BJ (cell line): ENCODE measurements at regions not wholly inside any gene's neighbourhood (a gene's known extent, or its start where the extent isn't known, plus 50 kb on each side); places are given as distances from the start of the nearest gene placed in this dataset.

Source experiments
- CTCF ChIA-PET: fragments of 350-600 bp; formaldehyde crosslinking; extraction: SDS; loops from one replicate; lab custom pipeline; 2021; ENCODE audit warnings: antibody characterized with exemption, inconsistent platforms; lab: Yijun Ruan, JAX
- POLR2A ChIA-PET: fragments of 300-600 bp; sonication (Branson Sonifier 250); formaldehyde crosslinking; extraction: SDS; loops from one replicate; lab custom pipeline; 2021; ENCODE audit warnings: antibody characterized with exemption; lab: Charles Lee
- DNase-seq: peaks from one replicate; pipeline ENCODE4 v3.0.0-alpha.2; 2011; ENCODE audit warnings: low read depth
- H3K27me3 ChIP-seq: 2 replicates; pipeline ENCODE4 v1.6.0; 2011; ENCODE audit warnings: low read length; ENCODE audit not compliant: control insufficient read depth, insufficient read depth
- H3K36me3 ChIP-seq: 2 replicates; pipeline ENCODE4 v1.5.1; 2011; ENCODE audit warnings: low read length; ENCODE audit not compliant: control insufficient read depth, insufficient read depth
- H3K4me3 ChIP-seq: 2 replicates; pipeline ENCODE4 v1.5.1; 2011; ENCODE audit warnings: low read depth, mild to moderate bottlenecking, control low read depth, low read length
- TF ChIP-seq, protein P1 (sequence below): IDR thresholded peaks from 2 replicates; pipeline ENCODE4 v1.5.1; 2011; ENCODE audit warnings: low read depth, mild to moderate bottlenecking, control low read depth, inconsistent platforms, low read length, moderate library complexity; ENCODE audit not compliant: insufficient read depth

DNA sequence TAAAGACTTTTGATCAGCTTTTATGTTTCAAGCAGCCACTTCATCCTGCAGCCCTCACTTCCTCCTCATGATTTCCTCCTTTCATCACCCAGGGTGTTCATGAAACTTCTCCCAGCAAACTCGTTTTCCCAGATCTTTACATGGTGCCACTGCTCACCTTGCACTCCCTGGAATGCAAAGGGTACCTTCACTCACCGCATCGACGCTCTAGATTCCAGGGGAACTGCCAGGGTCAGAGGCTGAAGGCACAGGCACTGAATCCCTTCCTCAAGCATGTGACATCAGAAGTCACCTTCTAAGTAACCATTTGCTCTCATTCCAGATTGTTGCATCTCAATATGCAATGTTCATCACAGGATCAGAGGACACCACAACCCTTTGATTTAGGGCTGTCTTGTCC lies 82.8 kb downstream of the PRKAB2 start:
- Histone ChIP-seq H3K27me3 (0 out of 2 replicates have a peak, but pooled peaks cover 2% of the 10 kb centered on the region), H3K4me3 (no peak overlapping the region), H3K36me3 (no peaks in the 10 kb centered on the region)
- TF ChIP-seq, protein P1, sequence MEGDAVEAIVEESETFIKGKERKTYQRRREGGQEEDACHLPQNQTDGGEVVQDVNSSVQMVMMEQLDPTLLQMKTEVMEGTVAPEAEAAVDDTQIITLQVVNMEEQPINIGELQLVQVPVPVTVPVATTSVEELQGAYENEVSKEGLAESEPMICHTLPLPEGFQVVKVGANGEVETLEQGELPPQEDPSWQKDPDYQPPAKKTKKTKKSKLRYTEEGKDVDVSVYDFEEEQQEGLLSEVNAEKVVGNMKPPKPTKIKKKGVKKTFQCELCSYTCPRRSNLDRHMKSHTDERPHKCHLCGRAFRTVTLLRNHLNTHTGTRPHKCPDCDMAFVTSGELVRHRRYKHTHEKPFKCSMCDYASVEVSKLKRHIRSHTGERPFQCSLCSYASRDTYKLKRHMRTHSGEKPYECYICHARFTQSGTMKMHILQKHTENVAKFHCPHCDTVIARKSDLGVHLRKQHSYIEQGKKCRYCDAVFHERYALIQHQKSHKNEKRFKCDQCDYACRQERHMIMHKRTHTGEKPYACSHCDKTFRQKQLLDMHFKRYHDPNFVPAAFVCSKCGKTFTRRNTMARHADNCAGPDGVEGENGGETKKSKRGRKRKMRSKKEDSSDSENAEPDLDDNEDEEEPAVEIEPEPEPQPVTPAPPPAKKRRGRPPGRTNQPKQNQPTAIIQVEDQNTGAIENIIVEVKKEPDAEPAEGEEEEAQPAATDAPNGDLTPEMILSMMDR: no peak
- CTCF ChIA-PET: no interaction called here
- POLR2A ChIA-PET: no interaction called here
- no peak for DNase-seq

DNA sequence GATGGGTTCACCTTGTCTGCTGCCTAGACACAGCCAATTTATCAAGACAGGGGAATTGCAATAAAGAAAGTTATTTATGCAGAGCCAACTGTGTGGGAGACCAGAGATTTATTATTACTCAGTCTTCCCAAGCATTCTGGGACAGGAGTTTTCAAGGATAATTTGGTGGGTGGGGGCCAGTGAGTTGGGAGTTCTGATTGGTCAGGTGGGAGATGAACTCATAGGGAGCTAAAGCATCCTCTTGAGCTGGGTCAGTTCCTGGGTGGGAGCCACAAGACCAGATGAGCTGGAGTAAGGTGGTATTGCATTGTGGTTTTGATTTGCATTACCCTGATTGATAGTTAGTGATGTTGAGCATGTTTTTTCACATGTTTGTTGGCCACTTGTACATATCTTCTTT lies 86.1 kb downstream of the PRKAB2 start:
- no peak for DNase-seq
- CTCF ChIA-PET: no interaction called here
- H3K36me3 ChIP-seq: no peaks in the 10 kb centered on the region
- H3K27me3 ChIP-seq: peaks cover 9% of the 10 kb centered on the region
- POLR2A ChIA-PET: no interaction called here
- H3K4me3 ChIP-seq: no peak overlapping the region
- TF ChIP-seq, protein P1: no peak

DNA sequence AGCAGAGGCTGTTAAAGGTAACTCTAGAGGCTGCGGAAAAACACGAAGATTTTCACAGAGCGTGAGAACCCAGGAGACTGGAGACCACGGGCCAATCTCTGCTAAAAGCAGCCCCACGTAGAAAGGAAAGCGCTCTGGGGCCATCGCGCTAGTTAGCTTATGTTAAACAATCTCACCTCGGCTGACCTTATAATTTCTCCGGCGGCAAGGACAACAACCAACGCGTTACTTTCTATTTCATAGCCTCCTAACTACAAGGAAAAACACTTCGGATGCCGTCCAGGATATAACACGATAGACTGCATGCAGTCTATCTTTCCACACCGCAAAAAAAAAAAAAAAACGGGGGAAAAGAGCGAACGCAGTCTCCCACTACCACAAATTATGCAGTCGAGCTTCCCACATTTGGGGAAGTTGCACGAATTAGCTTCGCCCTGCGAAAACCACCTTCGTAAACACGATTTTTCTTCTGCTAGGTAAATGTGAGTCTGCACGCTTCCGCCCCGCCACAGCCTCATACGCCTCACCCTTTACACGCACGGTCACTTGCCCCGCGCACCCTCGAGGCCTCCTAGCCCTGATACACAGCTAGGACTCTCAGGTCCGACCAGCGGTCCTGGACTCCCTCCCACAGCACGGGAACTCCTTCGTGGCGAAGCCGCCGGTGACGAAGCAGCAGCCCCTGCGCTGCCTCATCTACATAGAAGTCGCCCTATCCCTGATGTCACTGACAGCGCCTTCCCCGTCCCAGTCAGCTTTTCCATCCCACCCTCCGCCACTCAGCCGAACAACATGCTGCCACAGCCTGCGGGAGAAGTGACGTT lies 87.8 kb downstream of the PRKAB2 start:
- Histone ChIP-seq H3K4me3 (peak overlapping the region; percentile 51), H3K36me3 (no peaks in the 10 kb centered on the region), H3K27me3 (peaks cover 22% of the 10 kb centered on the region)
- TF ChIP-seq, protein P1: no peak
- DNase-seq: peak; percentile 29
- POLR2A ChIA-PET: no interaction called here
- CTCF ChIA-PET: interaction anchor here (1.0 kb wide), 1 partner anchor 158 kb away, joined by 3 read pairs; the partner anchor contains the start of gene CHD1L

DNA sequence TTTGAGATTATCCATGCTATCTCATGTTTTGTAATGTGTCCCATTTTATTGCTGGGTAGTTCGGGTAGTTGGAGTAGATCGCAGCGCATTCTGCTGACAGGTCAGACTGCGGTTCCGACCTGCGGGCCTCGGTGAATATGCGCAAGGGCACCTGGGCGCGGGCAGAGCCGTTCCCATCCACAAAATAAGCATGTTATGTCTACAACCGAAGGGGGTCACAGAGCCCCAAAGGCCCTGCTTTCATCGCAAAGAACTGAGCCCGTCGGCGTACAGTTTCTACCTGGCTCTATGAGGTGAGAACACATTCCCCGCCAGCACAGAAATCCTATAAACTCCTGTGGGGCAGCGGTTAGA lies 88.4 kb downstream of the PRKAB2 start:
- ChIA-PET CTCF (interaction anchor here (1.0 kb wide), 1 partner anchor 158 kb away, joined by 3 read pairs; the partner anchor contains the start of gene CHD1L), POLR2A (no interaction called here)
- DNase-seq: no peak
- peaks cover 28% of the 10 kb centered on the region for H3K27me3 ChIP-seq
- H3K4me3 ChIP-seq: peak overlapping the region; percentile 51
- H3K36me3 ChIP-seq: no peaks in the 10 kb centered on the region
- TF ChIP-seq, protein P1: no peak

DNA sequence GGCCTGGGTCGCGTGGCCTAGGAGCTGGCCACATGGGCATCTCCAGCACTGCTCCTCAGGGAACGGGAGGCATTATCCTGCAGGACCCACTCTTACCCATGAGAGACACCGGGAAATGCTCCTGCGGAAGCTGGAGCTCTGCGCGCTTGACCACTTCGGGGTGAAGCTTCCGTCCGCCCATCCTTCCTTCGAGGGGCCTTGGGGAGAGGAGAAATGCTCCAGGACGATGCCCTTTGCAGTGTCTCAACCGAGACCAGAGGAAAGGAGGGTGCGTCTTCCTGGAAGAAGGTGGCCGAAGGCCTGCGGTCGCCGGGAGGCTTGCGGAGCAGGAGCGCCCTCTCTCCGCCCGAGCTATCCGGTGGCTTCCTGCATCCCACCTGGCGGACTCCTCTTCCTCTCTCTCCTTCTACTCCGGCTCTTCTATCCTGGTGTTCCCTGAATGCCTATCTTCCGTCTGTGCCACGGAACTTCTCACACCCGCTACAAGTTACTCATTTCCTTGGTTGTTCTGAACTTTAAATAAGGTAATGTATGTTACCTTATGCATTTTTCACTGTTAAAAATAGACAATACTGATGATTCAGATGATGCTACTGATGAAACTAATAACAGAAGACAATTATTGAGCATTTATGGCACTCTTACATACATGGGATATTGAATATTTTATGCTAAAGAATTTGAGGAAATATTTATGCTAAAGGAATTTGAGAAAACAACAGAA lies 91.4 kb downstream of the PRKAB2 start:
- TF ChIP-seq, protein P1: no peak
- no peak for DNase-seq
- ChIA-PET CTCF (no interaction called here), POLR2A (no interaction called here)
- peaks cover 56% of the 10 kb centered on the region for H3K27me3 ChIP-seq
- H3K4me3 ChIP-seq: no peak overlapping the region
- no peaks in the 10 kb centered on the region for H3K36me3 ChIP-seq
